Stimulated activated CD4-positive, alpha-beta T cell treated with anti-CD3 and anti-CD28 coated beads, Interleukin-12 subunit alpha, Interleukin-12 subunit beta, amount 100 ng/mL, for 4 hours (primary cell): ENCODE measurements at regions not wholly inside any gene's neighbourhood (a gene's known extent, or its start where the extent isn't known, plus 50 kb on each side); places are given as distances from the start of the nearest gene placed in this dataset.

Source experiments
- DNase-seq: peaks from one replicate; pipeline ENCODE4 v3.0.0-alpha.2; 2020

DNA sequence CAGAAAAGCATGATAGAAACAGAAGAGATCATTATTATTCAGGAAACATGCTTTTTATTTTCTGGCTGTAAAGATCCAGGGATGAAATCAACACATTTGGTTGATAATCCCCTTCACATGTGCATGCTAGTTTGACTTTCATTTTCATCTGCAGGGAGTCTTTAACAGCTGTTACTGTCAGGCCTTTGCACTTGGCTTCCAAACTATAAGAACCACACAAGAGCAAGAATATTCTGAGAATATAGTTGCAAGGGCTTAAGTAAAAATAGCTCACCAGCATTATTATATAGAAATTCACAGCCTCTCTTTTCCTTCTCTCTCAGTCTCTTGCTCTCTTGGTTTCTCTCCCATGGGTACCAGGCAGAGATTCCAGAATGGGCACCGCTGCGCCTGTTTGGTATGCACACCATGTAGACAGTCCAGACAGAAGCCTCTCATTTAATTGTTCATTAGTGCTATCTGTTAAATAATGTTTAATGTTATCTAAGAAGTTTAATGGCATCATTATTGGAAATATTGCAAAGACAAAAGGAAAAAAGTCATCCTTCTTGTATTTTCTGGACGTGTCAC, 622.3 kb upstream of the PLXNA2 start:
- no peak for DNase-seq

- DNase-seq = no peak
Observed at GRCh38 chr1:208868554-208868953, 624.4 kb upstream of the PLXNA2 start.

DNA sequence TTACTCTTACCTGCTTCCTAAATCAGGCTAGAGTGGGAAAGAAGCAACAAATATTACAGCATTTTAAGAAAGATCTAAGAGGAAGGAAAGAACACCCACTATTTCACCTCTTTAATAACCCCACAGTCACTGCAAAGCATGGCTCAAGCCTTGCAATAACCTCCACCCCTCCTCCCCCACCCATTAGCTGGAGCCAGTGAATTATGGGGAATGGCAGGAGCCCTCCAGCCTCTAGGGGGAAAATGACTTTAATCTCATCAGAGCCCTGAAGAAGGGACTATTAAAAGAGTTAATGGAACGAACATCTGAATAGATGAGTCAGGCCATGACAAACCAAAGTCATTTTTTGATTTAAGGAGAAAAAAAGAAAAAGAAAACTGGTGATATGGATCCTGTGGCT, 630.7 kb upstream of the PLXNA2 start:
- no peak for DNase-seq

GRCh38 chr1:208879022-208879421, 634.8 kb upstream of the PLXNA2 start:
- DNase-seq = no peak

DNA sequence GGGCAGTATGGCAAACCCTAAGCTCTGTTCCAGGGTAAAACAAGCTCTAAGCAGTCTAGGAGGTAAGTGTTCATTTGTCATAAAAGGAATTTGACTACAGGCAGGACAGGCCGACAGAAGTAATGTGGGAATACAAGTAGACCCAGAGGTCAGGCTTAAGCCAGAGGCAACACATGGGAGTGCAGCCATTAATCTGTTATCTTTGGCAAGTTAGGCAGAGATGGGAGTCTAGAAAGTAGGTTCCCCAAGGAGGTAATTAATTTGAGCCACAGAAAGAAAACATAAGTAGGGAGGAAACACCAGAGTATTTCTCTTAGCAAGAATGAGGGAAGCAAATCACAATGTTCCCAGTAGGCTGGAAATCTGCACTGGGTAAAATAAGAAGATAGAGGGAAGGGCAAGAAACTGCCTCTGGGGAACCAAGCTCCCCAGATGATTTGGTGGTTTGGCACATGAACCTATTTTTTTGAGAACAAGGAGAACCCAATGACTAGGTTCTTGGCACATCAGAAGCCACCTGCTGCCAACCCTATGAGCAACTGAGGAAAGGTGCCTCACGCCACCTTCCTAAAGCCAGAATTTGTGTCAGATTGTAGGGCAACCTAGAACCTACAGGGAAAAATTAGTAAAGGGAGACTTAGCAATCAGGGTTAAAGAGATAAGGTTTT, 636.4 kb upstream of the PLXNA2 start:
- no peak for DNase-seq

DNA sequence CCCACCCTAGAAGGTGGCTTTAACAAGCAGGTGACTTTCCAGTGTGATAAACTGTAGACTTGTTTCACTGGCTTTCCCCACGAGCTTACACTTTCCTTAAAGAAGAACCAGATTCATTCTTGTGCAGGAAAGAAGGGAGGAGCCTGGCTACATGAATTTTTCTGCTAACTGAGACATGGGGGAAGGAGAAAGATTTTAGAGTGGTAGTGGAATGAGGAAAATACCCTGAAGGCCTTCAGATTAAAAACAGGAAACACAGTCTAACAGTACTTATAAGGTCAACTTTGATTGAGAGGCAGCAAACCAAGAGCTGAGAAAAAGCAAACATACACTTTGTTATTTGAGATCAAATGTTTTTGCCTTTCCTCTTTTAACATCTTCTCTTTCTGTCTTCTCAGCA, 640.9 kb upstream of the PLXNA2 start:
- DNase-seq = no peak

- no peak for DNase-seq
Observed at GRCh38 chr1:208885650-208886049, 641.5 kb upstream of the PLXNA2 start.

- DNase-seq = no peak
Observed at GRCh38 chr1:208888376-208888775, 644.2 kb upstream of the PLXNA2 start.

- no peak for DNase-seq
Observed at GRCh38 chr1:208892147-208892546, 648.0 kb upstream of the PLXNA2 start.

DNA sequence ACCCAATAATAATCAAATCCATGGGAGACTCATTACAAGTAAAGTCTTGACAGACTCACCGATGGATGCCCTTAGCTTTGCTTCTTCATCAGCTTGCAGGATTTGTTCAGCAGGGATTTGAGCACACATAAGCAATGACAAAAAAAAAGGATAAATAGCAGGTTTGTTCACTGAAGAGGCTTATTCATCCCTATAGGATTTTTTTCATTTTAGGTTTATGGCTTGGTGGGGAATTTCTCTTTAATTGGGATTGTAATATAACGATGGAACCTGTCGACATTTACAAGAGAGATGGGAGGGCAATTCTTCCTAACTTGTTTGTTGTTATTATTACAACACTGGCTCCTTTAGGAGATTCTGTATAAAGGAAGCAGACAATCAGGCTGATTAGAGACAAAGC, 649.1 kb upstream of the PLXNA2 start:
- DNase-seq = no peak

DNA sequence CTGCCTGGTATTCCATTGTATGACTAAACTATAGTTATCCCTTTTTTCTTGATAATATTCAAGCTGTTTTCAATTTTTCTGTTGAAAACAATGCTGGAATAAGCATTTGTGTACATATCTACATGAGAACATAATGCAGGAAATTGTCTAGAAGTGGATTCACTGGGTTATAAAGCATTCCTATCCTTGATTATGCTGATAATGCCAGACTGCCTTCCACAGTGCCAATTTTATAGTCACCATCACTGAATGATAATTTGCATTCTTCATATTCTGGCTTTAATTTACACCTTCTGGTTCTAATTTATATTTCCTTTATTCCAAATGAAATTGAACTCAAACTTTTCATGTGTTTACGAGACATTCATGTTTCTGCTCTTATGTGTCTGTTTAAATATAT, 651.0 kb upstream of the PLXNA2 start:
- no peak for DNase-seq

DNA sequence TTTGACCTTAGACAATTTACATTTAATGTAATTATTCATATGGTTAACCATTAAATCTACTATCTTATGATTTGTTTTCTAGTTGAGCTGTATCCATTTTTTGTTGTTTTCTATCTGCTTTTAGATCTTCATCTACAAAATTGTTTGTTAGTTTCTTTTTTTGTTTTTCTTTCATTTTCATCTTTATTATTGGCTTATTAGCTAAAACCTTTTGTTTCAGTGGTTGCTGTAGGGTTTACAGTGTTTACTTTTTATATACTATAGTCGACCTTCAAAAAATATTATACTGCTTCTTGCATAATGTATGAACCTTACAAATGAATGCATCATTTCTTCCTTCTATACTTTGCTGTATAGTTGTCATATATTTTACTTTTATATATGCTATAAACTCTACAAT, 651.6 kb upstream of the PLXNA2 start:
- DNase-seq = no peak

DNA sequence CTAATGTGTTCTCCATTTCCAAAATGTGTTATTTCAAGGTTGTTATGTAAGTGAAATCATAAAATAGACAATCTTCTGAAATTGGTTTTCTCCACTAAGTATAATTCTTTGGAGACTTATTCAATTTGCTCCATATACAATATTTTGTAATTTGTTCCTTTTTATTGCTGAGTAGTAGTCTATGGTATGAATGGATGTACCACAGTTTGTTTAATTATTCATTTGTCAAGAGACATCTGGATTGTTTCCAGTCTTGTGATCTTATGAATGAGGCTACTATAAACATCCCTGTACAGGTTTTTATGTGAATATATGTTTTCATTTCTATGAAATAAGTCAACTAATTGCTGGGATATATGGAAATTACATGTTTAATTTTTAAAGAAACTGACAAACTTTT, 652.6 kb upstream of the PLXNA2 start:
- DNase-seq = no peak

GRCh38 chr1:208899438-208899837, 655.3 kb upstream of the PLXNA2 start:
- no peak for DNase-seq

DNA sequence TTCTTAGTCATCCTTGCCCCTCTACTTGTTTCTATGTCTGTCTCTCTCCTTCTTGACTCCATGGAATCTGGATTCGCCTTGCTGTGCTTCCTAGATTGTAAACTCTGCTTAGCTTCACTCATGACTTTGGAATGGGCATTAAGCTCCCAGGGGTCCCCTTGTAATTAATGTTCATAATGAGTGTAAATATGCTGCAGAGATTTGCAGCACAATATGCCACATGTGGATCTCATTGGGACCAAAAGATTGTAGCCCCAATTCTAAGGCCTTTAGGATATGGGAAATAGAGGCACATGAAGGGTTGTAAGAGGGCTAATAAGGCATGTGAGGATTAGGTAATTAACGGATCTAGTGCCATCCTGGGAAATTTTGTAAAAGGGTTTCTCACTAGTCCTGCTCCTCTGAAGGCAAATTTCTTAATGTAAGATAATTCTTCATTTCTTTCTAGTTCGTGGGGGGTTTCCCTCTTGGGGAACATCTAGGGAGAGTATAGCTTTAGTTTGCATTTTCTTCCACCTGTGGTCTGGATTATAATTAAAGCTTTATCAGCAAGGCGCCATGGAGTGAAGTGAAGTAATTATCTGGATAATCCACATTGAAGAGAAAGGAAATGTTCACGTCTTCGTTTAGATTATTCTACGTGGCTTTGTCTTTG, 659.2 kb upstream of the PLXNA2 start:
- no peak for DNase-seq

- no peak for DNase-seq
Observed at GRCh38 chr1:208907790-208908189, 663.6 kb upstream of the PLXNA2 start.

DNA sequence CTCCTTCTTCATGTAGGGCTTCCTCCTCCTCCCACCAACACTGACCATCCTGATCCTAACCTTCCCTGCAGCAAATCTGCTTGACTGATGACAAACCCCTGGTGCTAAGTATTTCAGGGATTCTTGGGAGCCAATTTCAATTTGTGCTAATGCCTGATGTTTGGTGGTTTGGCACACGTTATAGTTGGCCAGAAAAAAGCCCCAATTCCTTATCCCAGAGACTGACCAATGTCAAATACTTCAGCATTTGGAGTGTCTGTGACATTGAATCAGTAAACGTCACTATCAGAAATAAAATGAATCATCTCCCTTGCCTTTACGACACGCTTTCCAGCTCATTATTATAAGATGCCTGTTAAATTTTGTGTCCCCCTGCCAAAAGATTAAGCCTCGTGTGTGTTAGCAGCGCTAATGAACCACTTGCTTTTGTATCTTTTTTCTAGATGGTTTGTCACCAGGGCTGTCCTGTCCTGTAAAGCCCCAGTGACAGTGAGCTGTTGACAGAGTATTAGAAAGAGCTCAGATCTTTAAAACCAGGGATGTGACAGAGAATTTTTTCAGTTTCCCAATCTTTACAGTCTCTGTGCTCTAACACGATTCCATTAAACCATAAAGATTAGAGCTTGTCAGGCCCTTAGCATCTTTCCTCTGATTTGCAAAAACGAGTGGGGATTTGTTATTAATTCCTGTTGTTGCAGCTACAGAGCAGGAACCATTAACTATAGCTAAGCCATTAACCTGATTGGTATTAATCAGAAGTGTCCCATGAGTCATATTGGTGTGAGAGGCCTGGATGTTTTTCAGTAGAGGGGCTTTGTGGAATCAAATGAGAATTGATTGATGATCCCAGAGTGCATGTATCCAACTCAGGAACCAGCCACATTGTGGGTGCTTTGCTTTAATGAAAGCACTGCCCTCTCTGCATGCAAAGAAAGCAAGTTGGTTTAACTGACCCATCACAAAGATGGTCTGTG, 665.1 kb upstream of the PLXNA2 start:
- no peak for DNase-seq

DNA sequence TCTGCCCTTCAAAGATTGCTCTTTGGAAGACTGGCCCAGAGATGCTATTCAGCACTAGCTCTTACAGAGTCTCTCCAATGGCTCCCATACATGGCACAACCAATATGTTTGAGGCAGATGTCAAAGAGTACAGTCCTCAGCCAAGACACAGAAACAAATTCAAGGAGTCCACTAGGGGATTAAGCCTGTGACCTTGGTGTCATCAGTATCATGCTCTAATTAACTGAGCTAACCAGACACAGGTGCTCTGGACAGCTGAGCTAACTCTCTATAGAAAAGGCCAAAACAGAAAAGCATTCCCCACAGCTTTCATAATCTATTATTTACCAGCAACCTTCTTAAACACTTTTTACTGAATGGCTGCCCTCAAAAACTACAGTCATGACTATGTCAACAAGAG, 666.0 kb upstream of the PLXNA2 start:
- DNase-seq = no peak

DNA sequence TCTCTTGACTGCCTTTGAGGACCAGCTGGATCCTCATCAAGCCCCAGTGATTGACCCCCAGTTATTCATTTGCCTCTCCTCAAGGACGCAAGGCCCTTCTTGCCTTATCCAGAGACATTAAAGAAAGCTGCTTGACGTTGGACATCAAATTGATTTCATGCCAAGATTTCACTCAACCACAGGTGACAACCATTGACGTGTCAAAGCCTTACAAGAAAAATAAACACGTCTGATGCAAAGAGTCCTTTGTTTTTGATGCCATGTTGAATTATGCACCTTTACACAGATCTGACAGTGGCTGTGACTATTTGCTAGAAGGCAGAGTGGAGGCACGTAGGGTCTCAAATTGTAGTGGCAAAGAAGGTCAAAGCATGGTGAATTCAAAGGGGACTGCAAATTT, 666.2 kb upstream of the CAMK1G start:
- DNase-seq = no peak

- DNase-seq = no peak
Observed at GRCh38 chr1:208917723-208918122, 665.8 kb upstream of the CAMK1G start.

GRCh38 chr1:208918160-208918559, 665.4 kb upstream of the CAMK1G start:
- DNase-seq = no peak

- DNase-seq = no peak
Observed at GRCh38 chr1:208919371-208919770, 664.1 kb upstream of the CAMK1G start.

DNA sequence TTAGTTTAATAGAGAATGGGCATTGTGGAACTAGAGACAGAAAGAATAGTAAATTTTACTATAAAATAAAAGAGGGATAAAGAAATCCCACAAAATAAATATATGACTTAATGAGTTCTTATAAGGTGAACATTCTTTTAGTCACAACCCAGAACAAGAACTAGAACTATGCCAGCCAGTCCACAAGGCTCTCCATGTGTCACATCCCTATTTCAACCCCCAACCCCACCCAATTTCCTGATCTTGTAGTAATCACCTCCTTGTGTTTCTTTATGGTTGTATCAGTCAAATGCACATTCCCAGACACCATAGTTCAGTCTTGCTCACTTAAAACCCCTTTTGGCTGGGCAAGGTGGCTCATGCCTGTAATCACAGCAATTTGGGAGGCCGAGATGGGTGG, 662.3 kb upstream of the CAMK1G start:
- no peak for DNase-seq

GRCh38 chr1:208923456-208923855, 660.1 kb upstream of the CAMK1G start:
- no peak for DNase-seq
